ENCODE measurements at regions not wholly inside any gene's neighbourhood (a gene's known extent, or its start where the extent isn't known, plus 50 kb on each side); places are given as distances from the start of the nearest gene placed in this dataset.

GRCh38 chr5:72646246-72646866, 139.1 kb upstream of the ZNF366 start:
- no peak for TF ChIP-seq POLR2A (IDR thresholded peaks at IDR 0.05)
- TF ChIP-seq CTCF (IDR thresholded peaks at IDR 0.05) = no peak

Data from breast epithelium (tissue), 3 donors.